GM19468 (cell line): ENCODE measurements at regions not wholly inside any gene's neighbourhood (a gene's known extent, or its start where the extent isn't known, plus 50 kb on each side); places are given as distances from the start of the nearest gene placed in this dataset.

Experiments used
- ATAC-seq: cut with Tn5 transposase; IDR thresholded peaks from one replicate; pipeline ENCODE4 v1.9.1; 2021; ENCODE audit warnings: mild to moderate bottlenecking, moderate library complexity, moderate number of reproducible peaks; ENCODE audit not compliant: unreplicated experiment; ENCODE audit errors: extremely low read depth

DNA sequence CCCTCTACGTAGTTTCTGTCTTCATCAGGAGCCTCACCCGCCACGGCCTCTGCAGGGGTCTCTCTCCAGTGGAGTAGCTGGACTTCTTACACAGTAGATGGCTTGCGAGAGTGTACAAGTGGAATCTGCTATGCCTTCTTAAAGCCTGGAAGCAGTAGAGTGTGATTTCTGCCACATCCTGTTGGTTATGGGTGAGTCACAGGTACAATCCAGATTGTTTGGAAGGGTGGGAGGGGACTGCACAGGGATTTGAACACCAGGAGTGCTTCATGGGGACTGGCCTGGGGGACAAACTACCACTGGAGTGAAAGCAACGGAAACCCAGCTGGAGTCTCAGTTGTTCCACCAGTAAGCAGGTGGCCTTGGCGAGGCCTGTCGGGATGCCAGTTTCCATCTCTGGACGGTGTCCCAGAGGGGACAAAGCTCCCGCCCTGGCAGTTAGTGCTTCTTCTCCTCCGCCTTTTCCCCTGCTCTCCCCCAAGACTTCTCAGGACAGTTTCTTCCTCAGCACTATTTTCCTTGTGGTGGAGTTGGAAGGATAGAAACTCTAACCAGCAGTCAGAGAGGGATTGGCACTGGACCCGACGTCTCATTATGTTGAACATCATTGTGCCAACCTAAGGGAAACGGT lies 85.0 kb upstream of the RCN1 start:
- ATAC-seq: no peak

GRCh38 chr11:32003335-32003734 lies 87.5 kb upstream of the RCN1 start:
- no peak for ATAC-seq

- no peak for ATAC-seq
Observed at GRCh38 chr11:32002311-32002710, 88.6 kb upstream of the RCN1 start.

GRCh38 chr11:31997955-31998354 lies 92.9 kb upstream of the RCN1 start:
- ATAC-seq: no peak

DNA sequence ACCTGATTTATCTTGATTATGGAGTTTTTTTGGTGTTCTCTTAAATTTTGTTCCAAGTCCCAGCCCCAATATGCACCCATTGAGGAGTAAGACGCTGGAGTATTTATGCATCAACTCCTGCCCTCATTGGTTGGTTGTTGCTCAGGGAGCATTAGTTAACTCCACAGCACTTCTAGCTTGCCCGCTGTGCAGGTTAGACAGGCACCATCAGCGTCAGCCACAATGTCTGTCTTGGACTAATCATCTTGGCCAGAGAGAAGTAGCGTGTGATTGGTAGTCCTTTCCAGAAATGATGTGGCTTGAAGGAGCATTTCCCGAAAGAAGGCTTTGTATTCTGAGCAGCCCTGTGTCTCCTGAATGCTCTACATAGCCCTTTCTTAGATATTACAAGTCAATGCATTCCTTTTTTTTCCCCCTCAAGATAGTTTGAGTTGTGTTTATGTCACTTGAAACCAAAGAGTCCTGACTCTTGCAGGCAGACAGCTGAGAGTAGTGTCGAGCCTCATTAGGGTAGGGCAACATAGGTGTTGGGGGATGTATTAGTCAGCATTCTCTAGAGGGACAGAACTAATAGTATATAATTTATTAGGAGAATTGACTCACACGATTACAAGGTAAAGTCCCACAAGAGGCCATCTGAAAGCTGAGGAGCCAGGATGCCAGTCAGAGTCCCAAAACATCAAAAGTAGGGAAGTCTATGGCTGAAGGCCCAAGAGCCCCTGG lies 94.6 kb upstream of the RCN1 start:
- ATAC-seq: no peak

GRCh38 chr11:31995525-31996094 lies 95.3 kb upstream of the RCN1 start:
- peak; percentile 86 for ATAC-seq

GRCh38 chr11:31995032-31995431 lies 95.8 kb upstream of the RCN1 start:
- no peak for ATAC-seq

- no peak for ATAC-seq
Observed at GRCh38 chr11:31987118-31988005, 103.5 kb upstream of the RCN1 start.

GRCh38 chr11:31986201-31986889 lies 104.5 kb upstream of the RCN1 start:
- ATAC-seq: no peak

DNA sequence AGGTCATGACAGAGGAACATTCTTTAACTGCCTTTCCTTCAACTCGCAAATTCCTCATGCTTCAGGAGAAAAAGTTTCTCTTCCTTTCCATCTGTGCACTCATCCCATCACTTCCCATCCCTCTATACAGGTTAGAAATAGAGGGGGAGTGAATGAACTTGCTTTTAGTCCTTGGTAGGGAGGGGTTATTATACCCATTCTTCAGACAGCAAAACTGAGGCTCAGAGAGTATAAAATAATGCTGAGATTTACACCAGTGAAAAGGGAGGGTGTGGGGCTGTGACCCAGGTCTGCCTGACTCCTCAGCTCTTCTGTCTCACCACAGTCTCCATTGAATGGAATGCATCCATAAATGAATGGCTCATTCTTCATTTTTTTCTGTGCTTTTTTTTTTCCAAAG lies 109.4 kb upstream of the RCN1 start:
- ATAC-seq: no peak

DNA sequence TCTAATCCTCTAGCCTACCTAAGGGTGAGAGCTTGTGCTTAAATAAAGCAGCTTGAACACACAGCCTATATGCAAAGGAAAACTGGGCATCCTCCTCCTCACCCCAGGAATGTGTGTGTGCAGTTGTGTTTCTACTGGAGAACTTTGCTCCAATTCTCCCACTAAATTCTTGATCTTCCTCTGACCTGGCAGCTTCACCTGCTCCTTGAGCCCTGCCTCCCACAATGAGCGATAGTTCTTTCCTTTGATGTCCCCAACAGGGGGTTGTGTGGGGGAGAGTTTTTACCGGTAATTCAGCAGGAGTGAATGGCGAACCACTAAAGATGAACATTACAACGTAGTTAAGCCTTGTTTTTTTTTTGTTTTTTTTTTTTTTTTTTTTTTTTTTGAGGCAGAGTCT lies 113.5 kb upstream of the RCN1 start:
- ATAC-seq: no peak

DNA sequence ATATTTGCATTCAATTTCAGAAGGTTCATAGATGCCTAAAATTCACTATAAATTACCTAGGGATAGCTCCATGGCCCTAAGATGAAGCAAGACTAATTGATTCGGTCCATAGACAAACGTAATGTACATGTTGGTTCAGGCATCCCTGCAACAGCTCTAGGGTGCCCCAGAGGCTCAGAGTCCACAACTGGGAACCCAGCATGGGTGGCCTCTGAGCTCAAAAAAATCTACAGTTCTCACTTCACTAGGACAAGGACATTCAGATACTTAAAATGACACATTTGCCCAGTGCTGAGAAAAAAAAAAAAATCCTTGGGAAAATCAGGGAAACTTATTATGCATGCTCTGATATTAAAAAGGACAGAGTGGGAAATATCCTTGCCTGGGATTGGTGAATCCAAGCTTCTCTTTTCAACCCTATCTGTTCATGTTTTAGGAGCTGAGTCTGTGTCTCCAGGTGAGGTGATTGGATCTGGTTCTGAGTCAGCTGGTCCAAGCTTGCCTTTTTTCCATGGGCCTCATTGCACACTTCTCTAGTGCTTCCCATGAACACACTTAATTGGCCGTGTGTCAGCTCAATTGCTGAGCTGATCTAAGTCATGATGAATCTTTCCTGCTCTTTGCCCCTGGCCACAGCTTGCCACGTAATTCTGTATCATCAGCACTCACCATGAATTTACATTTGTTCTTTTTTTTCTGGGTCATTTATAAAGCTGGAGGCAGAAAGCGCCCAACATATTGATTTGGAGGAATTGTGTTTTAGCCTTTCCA lies 116.3 kb upstream of the RCN1 start:
- ATAC-seq: no peak

- no peak for ATAC-seq
Observed at GRCh38 chr11:31973172-31973571, 117.7 kb upstream of the RCN1 start.

DNA sequence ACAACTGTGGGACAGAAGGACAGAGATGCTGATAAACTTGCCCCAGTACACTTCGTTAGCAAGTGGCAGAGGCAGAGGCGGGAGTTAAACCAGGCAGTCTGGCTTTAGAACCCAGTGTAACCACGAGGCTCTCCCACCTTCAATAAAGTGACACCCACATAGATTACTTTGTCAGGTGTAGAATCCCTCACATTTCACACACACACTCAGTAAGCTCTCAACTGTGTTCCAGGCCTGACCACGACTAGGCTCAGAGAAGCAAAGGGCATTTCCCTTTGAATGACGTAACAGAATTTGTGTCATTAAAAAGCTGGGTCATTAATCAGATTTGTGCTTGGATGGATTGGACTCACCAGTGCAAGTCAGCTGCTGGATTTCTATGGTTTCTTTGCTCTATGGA lies 118.3 kb upstream of the RCN1 start:
- no peak for ATAC-seq

- ATAC-seq: no peak
Observed at GRCh38 chr11:31969359-31969702, 121.5 kb upstream of the RCN1 start.

- ATAC-seq: no peak
Observed at GRCh38 chr11:31968461-31969358, 122.2 kb upstream of the RCN1 start.

GRCh38 chr11:31967404-31968130 lies 123.3 kb upstream of the RCN1 start:
- no peak for ATAC-seq

GRCh38 chr11:31966846-31967245 lies 124.0 kb upstream of the RCN1 start:
- ATAC-seq: no peak
